H1 (cell line): ENCODE measurements at regions not wholly inside any gene's neighbourhood (a gene's known extent, or its start where the extent isn't known, plus 50 kb on each side); places are given as distances from the start of the nearest gene placed in this dataset.

ENCODE experiments used
- CTCF ChIA-PET: fragments of 300-600 bp; sonication (Branson Sonifier 250); formaldehyde crosslinking; loops from one replicate; lab custom pipeline; 2021; ENCODE audit not compliant: partially characterized antibody; lab: Charles Lee
- POLR2A ChIA-PET: fragments of 300-600 bp; sonication (Branson Sonifier 250); formaldehyde crosslinking; loops from one replicate; lab custom pipeline; 2021; ENCODE audit warnings: inconsistent platforms; ENCODE audit not compliant: partially characterized antibody; lab: Charles Lee
- DNase-seq, 2 experiments: peaks; one replicate each; pipeline versions ENCODE4 v3.0.0 to v3.0.0-alpha.2; 2010 to 2022; ENCODE audit warnings: low spot score in 2 of 2, low read depth in 1 of 2, mixed read lengths in 1 of 2
- FAIRE-seq: peaks from 2 replicates; lab custom pipeline; 2011; peaks lifted over from hg19 to GRCh38; lab: Jason Lieb, UNC
- H2AFZ ChIP-seq: 2 replicates; pipeline ENCODE4 v1.8.1; 2012; ENCODE audit warnings: low read length, inconsistent platforms
- H2AK5ac ChIP-seq: 2 replicates; pipeline ENCODE4 v1.6.1; 2013; ENCODE audit warnings: low read depth, low read length
- H2BK120ac ChIP-seq: replicated peaks from 2 replicates; pipeline ENCODE3; 2013; ENCODE audit warnings: low read depth, low read length, inconsistent platforms
- H2BK12ac ChIP-seq: 2 replicates; pipeline ENCODE4 v1.6.1; 2013; ENCODE audit warnings: low read depth, low read length
- H2BK15ac ChIP-seq: 2 replicates; pipeline ENCODE4 v1.6.1; 2013; ENCODE audit warnings: low read length
- H2BK20ac ChIP-seq: 2 replicates; pipeline ENCODE4 v1.6.1; 2013; ENCODE audit warnings: low read length
- H2BK5ac ChIP-seq: 2 replicates; pipeline ENCODE4 v1.6.1; 2013; ENCODE audit warnings: low read depth, low read length
- H3K14ac ChIP-seq: 2 replicates; pipeline ENCODE4 v1.6.1; 2013; ENCODE audit warnings: inconsistent platforms; ENCODE audit not compliant: insufficient read length
- H3K18ac ChIP-seq: 2 replicates; pipeline ENCODE4 v1.6.1; 2013; ENCODE audit warnings: low read length; ENCODE audit errors: extremely low read depth
- H3K23ac ChIP-seq: 2 replicates; pipeline ENCODE4 v1.6.1; 2013; ENCODE audit warnings: inconsistent platforms; ENCODE audit not compliant: insufficient read length
- H3K23me2 ChIP-seq: 2 replicates; pipeline ENCODE4 v1.6.1; 2013; ENCODE audit warnings: low read depth, low read length
- H3K27ac ChIP-seq: 2 replicates; pipeline ENCODE4 v1.6.1; 2011; ENCODE audit warnings: low read depth, low read length, inconsistent platforms
- H3K27me3 ChIP-seq, 4 experiments: replicated peaks in 1 of 4; 1 replicate in 1 of 4; 2 replicates in 3 of 4; pipeline versions ENCODE4 v1.6.1 to v1.8.1; 2011 to 2013; ENCODE audit warnings: low read length in 3 of 4, mild to moderate bottlenecking in 3 of 4, inconsistent platforms in 2 of 4, mixed read lengths in 2 of 4, moderate library complexity in 1 of 4; ENCODE audit not compliant: control insufficient read depth in 3 of 4, insufficient read depth in 3 of 4; ENCODE audit errors: extremely low read depth in 1 of 4
- H3K36me3 ChIP-seq, 4 experiments: 2 replicates each; pipeline versions ENCODE4 v1.6.1 to v1.8.1; 2011 to 2013; ENCODE audit warnings: mild to moderate bottlenecking in 4 of 4, low read length in 3 of 4, moderate library complexity in 2 of 4, control low read depth in 1 of 4, inconsistent platforms in 1 of 4; ENCODE audit not compliant: insufficient read depth in 4 of 4, control insufficient read depth in 2 of 4
- H3K4ac ChIP-seq: replicated peaks from 2 replicates; pipeline ENCODE3; 2013; ENCODE audit warnings: low read length, low read depth, mixed read lengths, inconsistent platforms; ENCODE audit not compliant: insufficient read length
- H3K4me1 ChIP-seq, 4 experiments: replicated peaks in 1 of 4; 1 replicate in 1 of 4; 2 replicates in 3 of 4; pipeline versions ENCODE4 v1.6.1 to v1.8.1; 2011 to 2013; ENCODE audit warnings: low read length in 3 of 4, inconsistent platforms in 2 of 4, mixed read lengths in 1 of 4; ENCODE audit not compliant: insufficient read depth in 4 of 4, control insufficient read depth in 3 of 4
- H3K4me2 ChIP-seq, 2 experiments: 2 replicates each; pipeline versions ENCODE4 v1.6.1 to v1.8.1; 2011 to 2013; ENCODE audit warnings: low read depth in 2 of 2, low read length in 2 of 2, control low read depth in 1 of 2, inconsistent platforms in 1 of 2, mild to moderate bottlenecking in 1 of 2; ENCODE audit not compliant: insufficient read depth in 1 of 2
- H3K4me3 ChIP-seq, 4 experiments: fragments of 200-600, 300-600 bp in 1 of 4; sonication (generic), shearing (Covaris generic), sonication (Bioruptor Twin) in 1 of 4; 2 replicates each; pipeline versions ENCODE4 v1.5.1 to v1.8.1; 2011 to 2016; ENCODE audit warnings: low read length in 4 of 4, low read depth in 3 of 4, control low read depth in 2 of 4, inconsistent platforms in 2 of 4, mild to moderate bottlenecking in 2 of 4, mixed read lengths in 1 of 4, moderate library complexity in 1 of 4; ENCODE audit not compliant: insufficient read depth in 2 of 4; ENCODE audit errors: extremely low read depth in 1 of 4
- H3K56ac ChIP-seq: replicated peaks from 2 replicates; pipeline ENCODE3; 2013; ENCODE audit warnings: low read depth, mild to moderate bottlenecking, mixed read lengths, low read length, inconsistent platforms; ENCODE audit not compliant: insufficient read length
- H3K79me1 ChIP-seq: 2 replicates; pipeline ENCODE4 v1.6.1; 2013; ENCODE audit warnings: low read depth, low read length, control low read depth
- H3K79me2 ChIP-seq, 2 experiments: 2 replicates each; pipeline versions ENCODE4 v1.6.1 to v1.8.1; 2012 to 2013; ENCODE audit warnings: low read length in 2 of 2, mild to moderate bottlenecking in 2 of 2, inconsistent platforms in 1 of 2; ENCODE audit not compliant: insufficient read depth in 2 of 2, control insufficient read depth in 1 of 2
- H3K9ac ChIP-seq, 4 experiments: replicated peaks in 1 of 4; 1 replicate in 1 of 4; 2 replicates in 3 of 4; pipeline versions ENCODE4 v1.6.1 to v1.8.1; 2011 to 2013; ENCODE audit warnings: low read depth in 3 of 4, low read length in 3 of 4, control low read depth in 2 of 4, mild to moderate bottlenecking in 2 of 4, moderate library complexity in 2 of 4, inconsistent platforms in 1 of 4; ENCODE audit errors: extremely low read depth in 1 of 4
- H3K9me3 ChIP-seq, 2 experiments: 2 replicates each; pipeline versions ENCODE4 v1.6.1 to v1.8.1; 2012 to 2013; ENCODE audit warnings: mild to moderate bottlenecking in 2 of 2, moderate library complexity in 2 of 2, control low read depth in 1 of 2, inconsistent platforms in 1 of 2, low read depth in 1 of 2, low read length in 1 of 2, mixed read lengths in 1 of 2; ENCODE audit not compliant: insufficient read depth in 2 of 2
- H4K20me1 ChIP-seq, 2 experiments: replicated peaks in 1 of 2; 2 replicates each; pipeline versions ENCODE3 to v1.8.1; 2011 to 2013; ENCODE audit warnings: inconsistent platforms in 2 of 2, low read length in 2 of 2, mild to moderate bottlenecking in 1 of 2; ENCODE audit not compliant: insufficient read depth in 2 of 2, control insufficient read depth in 1 of 2
- H4K5ac ChIP-seq: 2 replicates; pipeline ENCODE4 v1.6.1; 2013; ENCODE audit warnings: low read length, low read depth, mixed read lengths, inconsistent platforms; ENCODE audit not compliant: insufficient read length
- H4K8ac ChIP-seq: 2 replicates; pipeline ENCODE4 v1.8.0; 2013; ENCODE audit warnings: mild to moderate bottlenecking, moderate library complexity, low read length, inconsistent platforms; ENCODE audit not compliant: insufficient read depth; ENCODE audit errors: extremely low read depth
- H4K91ac ChIP-seq: replicated peaks from 2 replicates; pipeline ENCODE3; 2013; ENCODE audit warnings: low read length, mixed read lengths, inconsistent platforms; ENCODE audit not compliant: insufficient read length
- BRCA1 ChIP-seq: IDR thresholded peaks from 2 replicates; pipeline ENCODE4 v1.6.1; 2012; ENCODE audit warnings: low read depth, low read length, improper control_type of control experiment
- CHD2 ChIP-seq: IDR thresholded peaks from 2 replicates; pipeline ENCODE4 v1.6.1; 2012; ENCODE audit warnings: low read length, improper control_type of control experiment
- CTBP2 ChIP-seq: IDR thresholded peaks from 2 replicates; pipeline ENCODE4 v1.7.0; 2011; ENCODE audit warnings: borderline replicate concordance, mild to moderate bottlenecking, moderate library complexity, mixed read lengths, low read length; ENCODE audit not compliant: insufficient read depth, insufficient read length
- JUND ChIP-seq: IDR thresholded peaks from 2 replicates; pipeline ENCODE4 v1.6.1; 2011; ENCODE audit warnings: mild to moderate bottlenecking, improper control_type of control experiment, low read length
- NRF1 ChIP-seq: IDR thresholded peaks from 2 replicates; pipeline ENCODE4 v1.6.1; 2011; ENCODE audit warnings: mild to moderate bottlenecking, low read depth, low read length, improper control_type of control experiment
- POLR2A ChIP-seq, 2 experiments: IDR thresholded peaks; 1 replicate in 1 of 2; 2 replicates in 1 of 2; pipeline ENCODE4 v1.6.1; 2011; ENCODE audit warnings: low read depth in 2 of 2, low read length in 2 of 2, mild to moderate bottlenecking in 2 of 2; ENCODE audit errors: control extremely low read depth in 1 of 2
- POU5F1 ChIP-seq: IDR thresholded peaks from 2 replicates; pipeline ENCODE4 v1.6.1; 2011; ENCODE audit warnings: low read depth, mild to moderate bottlenecking, low read length, moderate library complexity
- SAP30 ChIP-seq: fragments of 300-600 bp; sonication (generic); IDR thresholded peaks from 2 replicates; pipeline ENCODE4 v1.7.1; 2012; ENCODE audit warnings: low read length, moderate library complexity, mild to moderate bottlenecking, inconsistent platforms; ENCODE audit not compliant: insufficient read depth, insufficient replicate concordance
- SIN3A ChIP-seq, 2 experiments: IDR thresholded peaks in 1 of 2; conservative IDR thresholded peaks in 1 of 2; 2 replicates each; pipeline ENCODE4 v1.6.1; 2011 to 2012; ENCODE audit warnings: low read length in 2 of 2, improper control_type of control experiment in 1 of 2, low read depth in 1 of 2, mild to moderate bottlenecking in 1 of 2
- TEAD4 ChIP-seq: IDR thresholded peaks from 2 replicates; pipeline ENCODE4 v1.6.1; 2012; ENCODE audit warnings: low read depth, low read length, inconsistent platforms, mixed read lengths
- YY1 ChIP-seq: IDR thresholded peaks from 2 replicates; pipeline ENCODE4 v1.6.1; 2011; ENCODE audit warnings: low read depth, mild to moderate bottlenecking, low read length
- ZNF274 ChIP-seq: IDR thresholded peaks from 2 replicates; pipeline ENCODE4 v1.7.0; 2012; ENCODE audit warnings: low read length, borderline replicate concordance; ENCODE audit errors: extremely low read depth
- TF ChIP-seq, protein P1 (sequence below), 3 experiments: IDR thresholded peaks; 1 replicate in 2 of 3; 2 replicates in 1 of 3; pipeline versions ENCODE4 v1.5.1 to v1.6.1; 2011; ENCODE audit warnings: low read length in 3 of 3, mild to moderate bottlenecking in 3 of 3, inconsistent platforms in 2 of 3, low read depth in 1 of 3, moderate library complexity in 1 of 3; ENCODE audit not compliant: insufficient read depth in 1 of 3; ENCODE audit errors: control extremely low read depth in 1 of 3

GRCh38 chr9:24035816-24036215, 209.8 kb upstream of the ELAVL2 start:
- no peaks in the 10 kb centered on the region for H3K27me3 ChIP-seq
- no peak overlapping the region for H2AK5ac ChIP-seq
- H3K14ac ChIP-seq = no peak overlapping the region
- peak overlapping the region in 1 of 4 experiments; percentile 8; a peak in 1 of 8 replicates for H3K4me3 ChIP-seq
- no peak overlapping the region for H4K91ac ChIP-seq
- peaks cover 0 to 2% (median 0%) of the 10 kb centered on the region in 4 experiments; a peak in 6 of 7 replicates for H3K4me1 ChIP-seq
- H3K23ac ChIP-seq = no peak overlapping the region
- no peak overlapping the region for H3K4ac ChIP-seq
- H3K36me3 ChIP-seq = no peaks in the 10 kb centered on the region
- H3K18ac ChIP-seq = no peak overlapping the region
- no peak overlapping the region for H4K5ac ChIP-seq
- ChIA-PET CTCF (interaction anchor here (0.5 kb wide), 1 partner anchor 380 kb away, joined by 3 read pairs; no protein-coding TSS in a partner anchor), POLR2A (no interaction called here)
- no peaks in the 10 kb centered on the region for H3K79me1 ChIP-seq
- no peaks in the 10 kb centered on the region for H4K20me1 ChIP-seq
- no peak overlapping the region for H3K9ac ChIP-seq
- H3K56ac ChIP-seq = no peak overlapping the region
- DNase-seq = no peak
- H2BK15ac ChIP-seq = no peak overlapping the region
- peak overlapping the region in 1 of 2 experiments; percentile 24; a peak in 1 of 4 replicates for H3K4me2 ChIP-seq
- no peak overlapping the region for H3K27ac ChIP-seq
- no peak overlapping the region for H2BK20ac ChIP-seq
- H2BK120ac ChIP-seq = no peak overlapping the region
- no peaks in the 10 kb centered on the region for H3K79me2 ChIP-seq
- no peak overlapping the region for H2BK12ac ChIP-seq
- no peak overlapping the region for H4K8ac ChIP-seq
- no peaks in the 10 kb centered on the region for H3K23me2 ChIP-seq
- no peak overlapping the region for H2AFZ ChIP-seq
- H2BK5ac ChIP-seq = no peak overlapping the region
- FAIRE-seq = no peak
- no peaks in the 10 kb centered on the region for H3K9me3 ChIP-seq
- TF ChIP-seq ZNF274 (no peak), SAP30 (no peak), YY1 (no peak), JUND (no peak), SIN3A (conservative IDR thresholded peaks at IDR 0.05 in 1 of 2, IDR thresholded peaks at IDR 0.05 in 1 of 2; ENCODE audit: low read depth in 1 of 2, low read length in 2 of 2) (no peak), TEAD4 (no peak), BRCA1 (no peak), CHD2 (no peak), NRF1 (no peak), CTBP2 (no peak), POLR2A (IDR thresholded peaks at IDR 0.05; ENCODE audit: control extremely low read depth in 1 of 2, low read depth in 2 of 2, low read length in 2 of 2) (no peak), POU5F1 (no peak)
- TF ChIP-seq, protein P1, sequence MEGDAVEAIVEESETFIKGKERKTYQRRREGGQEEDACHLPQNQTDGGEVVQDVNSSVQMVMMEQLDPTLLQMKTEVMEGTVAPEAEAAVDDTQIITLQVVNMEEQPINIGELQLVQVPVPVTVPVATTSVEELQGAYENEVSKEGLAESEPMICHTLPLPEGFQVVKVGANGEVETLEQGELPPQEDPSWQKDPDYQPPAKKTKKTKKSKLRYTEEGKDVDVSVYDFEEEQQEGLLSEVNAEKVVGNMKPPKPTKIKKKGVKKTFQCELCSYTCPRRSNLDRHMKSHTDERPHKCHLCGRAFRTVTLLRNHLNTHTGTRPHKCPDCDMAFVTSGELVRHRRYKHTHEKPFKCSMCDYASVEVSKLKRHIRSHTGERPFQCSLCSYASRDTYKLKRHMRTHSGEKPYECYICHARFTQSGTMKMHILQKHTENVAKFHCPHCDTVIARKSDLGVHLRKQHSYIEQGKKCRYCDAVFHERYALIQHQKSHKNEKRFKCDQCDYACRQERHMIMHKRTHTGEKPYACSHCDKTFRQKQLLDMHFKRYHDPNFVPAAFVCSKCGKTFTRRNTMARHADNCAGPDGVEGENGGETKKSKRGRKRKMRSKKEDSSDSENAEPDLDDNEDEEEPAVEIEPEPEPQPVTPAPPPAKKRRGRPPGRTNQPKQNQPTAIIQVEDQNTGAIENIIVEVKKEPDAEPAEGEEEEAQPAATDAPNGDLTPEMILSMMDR (IDR thresholded peaks at IDR 0.05; ENCODE audit: control extremely low read depth in 1 of 3, insufficient read depth in 1 of 3, low read depth in 1 of 3, low read length in 3 of 3) = no peak
